H9 (cell line): ENCODE measurements at regions not wholly inside any gene's neighbourhood (a gene's known extent, or its start where the extent isn't known, plus 50 kb on each side); places are given as distances from the start of the nearest gene placed in this dataset.

Experiments
- DNase-seq: peaks from one replicate; pipeline ENCODE4 v3.0.0-alpha.2; 2017
- H2AFZ ChIP-seq: one replicate; pipeline ENCODE4 v1.6.1; 2013; ENCODE audit warnings: mild to moderate bottlenecking, low read length, control low read depth, moderate library complexity
- H2AK5ac ChIP-seq: 2 replicates; pipeline ENCODE4 v1.6.1; 2013; ENCODE audit warnings: low read length, control low read depth, mixed read lengths; ENCODE audit not compliant: insufficient read length
- H2BK120ac ChIP-seq: one replicate; pipeline ENCODE4 v1.6.1; 2013; ENCODE audit warnings: low read depth, mild to moderate bottlenecking, low read length, control low read depth, inconsistent platforms; ENCODE audit not compliant: poor library complexity, severe bottlenecking
- H2BK12ac ChIP-seq: 2 replicates; pipeline ENCODE4 v1.6.1; 2013; ENCODE audit warnings: low read length, control low read depth, mixed read lengths, low read depth; ENCODE audit not compliant: insufficient read length
- H2BK15ac ChIP-seq: 2 replicates; pipeline ENCODE4 v1.6.1; 2013; ENCODE audit warnings: low read depth, low read length, control low read depth
- H2BK20ac ChIP-seq: one replicate; pipeline ENCODE4 v1.6.1; 2013; ENCODE audit warnings: low read depth, mild to moderate bottlenecking, low read length, control low read depth, inconsistent platforms; ENCODE audit not compliant: poor library complexity, severe bottlenecking
- H2BK5ac ChIP-seq: 2 replicates; pipeline ENCODE4 v1.6.1; 2013; ENCODE audit warnings: low read length, control low read depth, mixed read lengths; ENCODE audit not compliant: insufficient read length
- H3K14ac ChIP-seq: 2 replicates; pipeline ENCODE4 v1.6.1; 2013; ENCODE audit warnings: low read length, control low read depth; ENCODE audit not compliant: insufficient read depth
- H3K18ac ChIP-seq: 2 replicates; pipeline ENCODE4 v1.6.1; 2013; ENCODE audit warnings: low read depth, mild to moderate bottlenecking, mixed read lengths, low read length, control low read depth; ENCODE audit not compliant: insufficient read length
- H3K23ac ChIP-seq: 2 replicates; pipeline ENCODE4 v1.6.1; 2013; ENCODE audit warnings: low read length, control low read depth, mixed read lengths, low read depth; ENCODE audit not compliant: insufficient read length
- H3K23me2 ChIP-seq: 2 replicates; pipeline ENCODE4 v1.6.1; 2013; ENCODE audit warnings: low read depth, mild to moderate bottlenecking, mixed read lengths, low read length, control low read depth; ENCODE audit not compliant: insufficient read length, poor library complexity, severe bottlenecking
- H3K27ac ChIP-seq: 2 replicates; pipeline ENCODE4 v1.5.1; 2013; ENCODE audit warnings: low read length, control low read depth, mixed read lengths, low read depth; ENCODE audit not compliant: insufficient read length
- H3K27me3 ChIP-seq: 2 replicates; pipeline ENCODE4 v1.6.1; 2013; ENCODE audit warnings: low read length, control low read depth, inconsistent platforms; ENCODE audit not compliant: insufficient read depth
- H3K4ac ChIP-seq: 2 replicates; pipeline ENCODE4 v1.6.1; 2013; ENCODE audit warnings: low read depth, mild to moderate bottlenecking, control low read depth, inconsistent platforms, low read length, moderate library complexity
- H3K4me1 ChIP-seq: 2 replicates; pipeline ENCODE4 v1.6.1; 2013; ENCODE audit warnings: low read length, control low read depth, inconsistent platforms; ENCODE audit not compliant: insufficient read depth
- H3K4me2 ChIP-seq: 2 replicates; pipeline ENCODE4 v1.6.1; 2013; ENCODE audit warnings: low read length, control low read depth, mixed read lengths; ENCODE audit not compliant: insufficient read length, insufficient read depth
- H3K56ac ChIP-seq: 2 replicates; pipeline ENCODE4 v1.6.1; 2013; ENCODE audit warnings: low read depth, mild to moderate bottlenecking, mixed read lengths, low read length, control low read depth; ENCODE audit not compliant: insufficient read length
- H3K79me1 ChIP-seq: 2 replicates; pipeline ENCODE4 v1.6.1; 2013; ENCODE audit warnings: low read depth, mild to moderate bottlenecking, moderate library complexity, low read length, control low read depth, inconsistent platforms; ENCODE audit not compliant: insufficient read depth, poor library complexity, severe bottlenecking
- H3K79me2 ChIP-seq: 2 replicates; pipeline ENCODE4 v1.6.1; 2013; ENCODE audit warnings: low read length, control low read depth, inconsistent platforms; ENCODE audit not compliant: insufficient read depth
- H3K9ac ChIP-seq: 2 replicates; pipeline ENCODE4 v1.6.1; 2013; ENCODE audit warnings: low read length, control low read depth, mixed read lengths; ENCODE audit not compliant: insufficient read length; ENCODE audit errors: extremely low read depth
- H3K9me3 ChIP-seq: one replicate; pipeline ENCODE4 v1.6.1; 2013; ENCODE audit warnings: low read depth, low read length, inconsistent platforms; ENCODE audit not compliant: control insufficient read depth
- H3T11ph ChIP-seq: one replicate; pipeline ENCODE4 v1.6.1; 2013; ENCODE audit warnings: mild to moderate bottlenecking, low read length, control low read depth, inconsistent platforms
- H4K20me1 ChIP-seq: one replicate; pipeline ENCODE4 v1.6.1; 2013; ENCODE audit not compliant: control insufficient read depth, insufficient read length, insufficient read depth
- H4K5ac ChIP-seq: 2 replicates; pipeline ENCODE4 v1.6.1; 2013; ENCODE audit warnings: low read depth, mild to moderate bottlenecking, mixed read lengths, low read length, control low read depth; ENCODE audit not compliant: insufficient read length
- H4K8ac ChIP-seq: replicated peaks from 2 replicates; pipeline ENCODE4 v1.6.1; 2013; ENCODE audit warnings: low read length, control low read depth, mixed read lengths, low read depth; ENCODE audit not compliant: insufficient read length
- H4K91ac ChIP-seq: 2 replicates; pipeline ENCODE4 v1.6.1; 2013; ENCODE audit warnings: low read depth, mild to moderate bottlenecking, moderate library complexity, mixed read lengths, low read length, control low read depth; ENCODE audit not compliant: insufficient read length
- H3K27ac Mint-ChIP-seq, 3 experiments: 2 replicates in 2 of 3; 3 replicates in 1 of 3; pipeline ENCODE4 v1.8.0; 2020 to 2021; ENCODE audit warnings: mixed read lengths in 3 of 3, mild to moderate bottlenecking in 1 of 3, moderate library complexity in 1 of 3
- H3K27me3 Mint-ChIP-seq: 2 replicates; pipeline ENCODE4 v1.8.0; 2021; ENCODE audit warnings: low read depth, mild to moderate bottlenecking, moderate library complexity, mixed read lengths
- H3K36me3 Mint-ChIP-seq, 3 experiments: 2 replicates in 2 of 3; 3 replicates in 1 of 3; pipeline ENCODE4 v1.8.0; 2020 to 2021; ENCODE audit warnings: low read depth in 3 of 3, mixed read lengths in 3 of 3; ENCODE audit not compliant: insufficient read depth in 1 of 3
- H3K4me1 Mint-ChIP-seq, 2 experiments: 2 replicates each; pipeline ENCODE4 v1.8.0; 2020; ENCODE audit warnings: mixed read lengths in 2 of 2
- H3K4me3 Mint-ChIP-seq, 2 experiments: 2 replicates in 1 of 2; 3 replicates in 1 of 2; pipeline ENCODE4 v1.8.0; 2020 to 2021; ENCODE audit warnings: mild to moderate bottlenecking in 2 of 2, mixed read lengths in 2 of 2, moderate library complexity in 1 of 2
- H3K9me3 Mint-ChIP-seq, 2 experiments: 2 replicates in 1 of 2; 3 replicates in 1 of 2; pipeline ENCODE4 v1.8.0; 2020; ENCODE audit warnings: mild to moderate bottlenecking in 2 of 2, mixed read lengths in 2 of 2, moderate library complexity in 1 of 2
- WGBS: extraction: QIAGEN DNeasy Blood & Tissue Kit; methylation state at CpG from one replicate; pipeline ENCODE4 v1.1.7; 2013; ENCODE audit warnings: missing lambda C conversion rate, low lambda C conversion rate, mixed read lengths; ENCODE audit not compliant: insufficient read length; ENCODE audit errors: extremely low coverage; 5-methylcytosine and 5-hydroxymethylcytosine counted together
- TF ChIP-seq, protein P1 (sequence below): fragments of 200-600 bp; sonication (generic); conservative IDR thresholded peaks from 3 replicates; pipeline ENCODE4 v1.8.0; 2021; ENCODE audit warnings: antibody characterized with exemption, mild to moderate bottlenecking

GRCh38 chr2:198611201-198611600 lies 806.8 kb downstream of the PLCL1 start:
- H2AK5ac ChIP-seq: no peak overlapping the region
- no peak overlapping the region for H2BK15ac ChIP-seq
- H3K4me1 ChIP-seq: no peaks in the 10 kb centered on the region
- H3K18ac ChIP-seq: no peak overlapping the region
- H3K4ac ChIP-seq: no peak overlapping the region
- 0 out of 4 replicates have a peak, but pooled peaks cover 0 to 3% of the 10 kb centered on the region in 2 experiments for H3K4me1 Mint-ChIP-seq
- H3K23me2 ChIP-seq: no peaks in the 10 kb centered on the region
- no peaks in the 10 kb centered on the region for H4K20me1 ChIP-seq
- H3K4me3 Mint-ChIP-seq: no peak overlapping the region
- no peak overlapping the region for H4K5ac ChIP-seq
- H2AFZ ChIP-seq: no peak overlapping the region
- no peaks in the 10 kb centered on the region for H3K79me1 ChIP-seq
- WGBS: no CpG with 5 or more reads among the region's 3 CpGs
- H3K4me2 ChIP-seq: no peak overlapping the region
- H3K27ac Mint-ChIP-seq: no peak overlapping the region
- no peak overlapping the region for H2BK120ac ChIP-seq
- H3K56ac ChIP-seq: no peak overlapping the region
- H3K23ac ChIP-seq: no peak overlapping the region
- H2BK20ac ChIP-seq: no peak overlapping the region
- no peak overlapping the region for H3K9ac ChIP-seq
- no peak overlapping the region for H4K91ac ChIP-seq
- H2BK12ac ChIP-seq: no peak overlapping the region
- no peak overlapping the region for H4K8ac ChIP-seq
- TF ChIP-seq, protein P1, sequence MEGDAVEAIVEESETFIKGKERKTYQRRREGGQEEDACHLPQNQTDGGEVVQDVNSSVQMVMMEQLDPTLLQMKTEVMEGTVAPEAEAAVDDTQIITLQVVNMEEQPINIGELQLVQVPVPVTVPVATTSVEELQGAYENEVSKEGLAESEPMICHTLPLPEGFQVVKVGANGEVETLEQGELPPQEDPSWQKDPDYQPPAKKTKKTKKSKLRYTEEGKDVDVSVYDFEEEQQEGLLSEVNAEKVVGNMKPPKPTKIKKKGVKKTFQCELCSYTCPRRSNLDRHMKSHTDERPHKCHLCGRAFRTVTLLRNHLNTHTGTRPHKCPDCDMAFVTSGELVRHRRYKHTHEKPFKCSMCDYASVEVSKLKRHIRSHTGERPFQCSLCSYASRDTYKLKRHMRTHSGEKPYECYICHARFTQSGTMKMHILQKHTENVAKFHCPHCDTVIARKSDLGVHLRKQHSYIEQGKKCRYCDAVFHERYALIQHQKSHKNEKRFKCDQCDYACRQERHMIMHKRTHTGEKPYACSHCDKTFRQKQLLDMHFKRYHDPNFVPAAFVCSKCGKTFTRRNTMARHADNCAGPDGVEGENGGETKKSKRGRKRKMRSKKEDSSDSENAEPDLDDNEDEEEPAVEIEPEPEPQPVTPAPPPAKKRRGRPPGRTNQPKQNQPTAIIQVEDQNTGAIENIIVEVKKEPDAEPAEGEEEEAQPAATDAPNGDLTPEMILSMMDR: no peak
- H3K27me3 Mint-ChIP-seq: no peaks in the 10 kb centered on the region
- H3K9me3 Mint-ChIP-seq: no peaks in the 10 kb centered on the region
- H3K27me3 ChIP-seq: no peaks in the 10 kb centered on the region
- no peak overlapping the region for H3T11ph ChIP-seq
- no peak for DNase-seq
- H3K9me3 ChIP-seq: no peaks in the 10 kb centered on the region
- H2BK5ac ChIP-seq: no peak overlapping the region
- H3K14ac ChIP-seq: no peak overlapping the region
- no peaks in the 10 kb centered on the region for H3K79me2 ChIP-seq
- H3K27ac ChIP-seq: no peak overlapping the region
- no peaks in the 10 kb centered on the region for H3K36me3 Mint-ChIP-seq
